ENCODE measurements at regions not wholly inside any gene's neighbourhood (a gene's known extent, or its start where the extent isn't known, plus 50 kb on each side); places are given as distances from the start of the nearest gene placed in this dataset.

DNA sequence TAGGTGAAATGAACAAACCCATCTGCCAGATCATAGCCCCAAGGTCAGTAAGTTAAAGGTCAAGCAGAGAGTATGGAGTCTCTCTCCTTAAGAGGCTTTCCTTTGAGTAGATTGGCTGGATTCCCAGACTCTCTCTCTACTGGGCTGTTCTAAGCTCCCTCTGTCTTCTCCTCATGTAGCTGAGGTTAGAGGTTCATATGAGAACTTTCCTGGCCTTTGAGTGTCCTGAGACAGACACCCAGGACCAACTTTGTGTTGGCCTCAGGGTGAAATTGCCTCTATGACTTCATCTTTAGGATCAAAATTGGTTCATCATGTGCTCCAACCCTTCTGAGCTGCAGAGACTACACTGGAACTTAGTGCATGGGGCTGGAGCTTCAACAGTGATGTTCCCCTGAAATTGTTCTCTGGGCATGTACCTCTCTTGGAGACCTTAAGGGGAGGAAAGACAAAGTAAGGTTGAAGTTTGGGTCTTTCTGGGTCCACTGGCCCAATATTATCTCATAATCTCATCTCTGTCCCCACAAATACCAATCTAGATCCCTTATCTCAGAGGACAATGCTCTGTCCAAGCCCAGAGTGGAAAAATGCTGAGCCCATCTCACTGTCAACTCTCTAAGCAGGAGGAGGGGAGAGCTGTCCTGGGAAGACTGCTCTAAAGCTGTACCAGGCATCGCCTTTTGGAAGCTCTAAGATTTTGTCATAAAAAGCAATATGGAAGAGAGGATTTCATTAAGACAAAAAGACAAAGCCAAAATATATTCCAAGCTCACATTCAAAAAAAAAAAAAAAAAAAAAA, 177.3 kb upstream of the ARL4C start:
- H2AFZ ChIP-seq (ENCODE audit: low read depth, low read length): no peak overlapping the region
- no peaks in the 10 kb centered on the region for H3K36me3 ChIP-seq (ENCODE audit: insufficient read depth, low read length)
- H3F3A ChIP-seq (ENCODE audit: insufficient read depth, low read length, poor library complexity, severe bottlenecking): no peaks in the 10 kb centered on the region
- H3K4me2 ChIP-seq (ENCODE audit: low read length): no peak overlapping the region
- no peak overlapping the region for H3K27ac ChIP-seq (ENCODE audit: low read length)
- H3K27me3 ChIP-seq (ENCODE audit: insufficient read depth, low read depth, low read length): no peaks in the 10 kb centered on the region
- H3K79me2 ChIP-seq (replicated peaks; ENCODE audit: insufficient read depth, low read length): no peaks in the 10 kb centered on the region
- peaks cover 4% of the 10 kb centered on the region for H3K9me3 ChIP-seq (ENCODE audit: low read length)
- H3K9me2 ChIP-seq (ENCODE audit: insufficient read depth, low read length): no peaks in the 10 kb centered on the region
- H4K20me1 ChIP-seq (ENCODE audit: insufficient read depth): no peaks in the 10 kb centered on the region
- no peak overlapping the region for H3K9ac ChIP-seq (ENCODE audit: low read length)
- H3K4me3 ChIP-seq (ENCODE audit: low read length): no peak overlapping the region
- no peak for TF ChIP-seq TAF1 (IDR thresholded peaks at IDR 0.05; ENCODE audit: low read depth)
- TF ChIP-seq POLR2AphosphoS5 (IDR thresholded peaks at IDR 0.05): no peak
- TF ChIP-seq RAD21 (conservative IDR thresholded peaks at IDR 0.05): no peak
- no peak for TF ChIP-seq SMC3 (conservative IDR thresholded peaks at IDR 0.05; ENCODE audit: poor library complexity)

- TF ChIP-seq, protein P1, sequence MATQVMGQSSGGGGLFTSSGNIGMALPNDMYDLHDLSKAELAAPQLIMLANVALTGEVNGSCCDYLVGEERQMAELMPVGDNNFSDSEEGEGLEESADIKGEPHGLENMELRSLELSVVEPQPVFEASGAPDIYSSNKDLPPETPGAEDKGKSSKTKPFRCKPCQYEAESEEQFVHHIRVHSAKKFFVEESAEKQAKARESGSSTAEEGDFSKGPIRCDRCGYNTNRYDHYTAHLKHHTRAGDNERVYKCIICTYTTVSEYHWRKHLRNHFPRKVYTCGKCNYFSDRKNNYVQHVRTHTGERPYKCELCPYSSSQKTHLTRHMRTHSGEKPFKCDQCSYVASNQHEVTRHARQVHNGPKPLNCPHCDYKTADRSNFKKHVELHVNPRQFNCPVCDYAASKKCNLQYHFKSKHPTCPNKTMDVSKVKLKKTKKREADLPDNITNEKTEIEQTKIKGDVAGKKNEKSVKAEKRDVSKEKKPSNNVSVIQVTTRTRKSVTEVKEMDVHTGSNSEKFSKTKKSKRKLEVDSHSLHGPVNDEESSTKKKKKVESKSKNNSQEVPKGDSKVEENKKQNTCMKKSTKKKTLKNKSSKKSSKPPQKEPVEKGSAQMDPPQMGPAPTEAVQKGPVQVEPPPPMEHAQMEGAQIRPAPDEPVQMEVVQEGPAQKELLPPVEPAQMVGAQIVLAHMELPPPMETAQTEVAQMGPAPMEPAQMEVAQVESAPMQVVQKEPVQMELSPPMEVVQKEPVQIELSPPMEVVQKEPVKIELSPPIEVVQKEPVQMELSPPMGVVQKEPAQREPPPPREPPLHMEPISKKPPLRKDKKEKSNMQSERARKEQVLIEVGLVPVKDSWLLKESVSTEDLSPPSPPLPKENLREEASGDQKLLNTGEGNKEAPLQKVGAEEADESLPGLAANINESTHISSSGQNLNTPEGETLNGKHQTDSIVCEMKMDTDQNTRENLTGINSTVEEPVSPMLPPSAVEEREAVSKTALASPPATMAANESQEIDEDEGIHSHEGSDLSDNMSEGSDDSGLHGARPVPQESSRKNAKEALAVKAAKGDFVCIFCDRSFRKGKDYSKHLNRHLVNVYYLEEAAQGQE (IDR thresholded peaks at IDR 0.05; ENCODE audit: borderline replicate concordance): no peak
- TF ChIP-seq SMC3 (conservative IDR thresholded peaks at IDR 0.05; ENCODE audit: poor library complexity) (no peak), RAD21 (conservative IDR thresholded peaks at IDR 0.05) (no peak), MXI1 (conservative IDR thresholded peaks at IDR 0.05; ENCODE audit: poor library complexity, severe bottlenecking) (no peak), TAF1 (IDR thresholded peaks at IDR 0.05; ENCODE audit: low read depth) (no peak), POLR2AphosphoS5 (IDR thresholded peaks at IDR 0.05) (no peak)
- TF ChIP-seq, protein P2, sequence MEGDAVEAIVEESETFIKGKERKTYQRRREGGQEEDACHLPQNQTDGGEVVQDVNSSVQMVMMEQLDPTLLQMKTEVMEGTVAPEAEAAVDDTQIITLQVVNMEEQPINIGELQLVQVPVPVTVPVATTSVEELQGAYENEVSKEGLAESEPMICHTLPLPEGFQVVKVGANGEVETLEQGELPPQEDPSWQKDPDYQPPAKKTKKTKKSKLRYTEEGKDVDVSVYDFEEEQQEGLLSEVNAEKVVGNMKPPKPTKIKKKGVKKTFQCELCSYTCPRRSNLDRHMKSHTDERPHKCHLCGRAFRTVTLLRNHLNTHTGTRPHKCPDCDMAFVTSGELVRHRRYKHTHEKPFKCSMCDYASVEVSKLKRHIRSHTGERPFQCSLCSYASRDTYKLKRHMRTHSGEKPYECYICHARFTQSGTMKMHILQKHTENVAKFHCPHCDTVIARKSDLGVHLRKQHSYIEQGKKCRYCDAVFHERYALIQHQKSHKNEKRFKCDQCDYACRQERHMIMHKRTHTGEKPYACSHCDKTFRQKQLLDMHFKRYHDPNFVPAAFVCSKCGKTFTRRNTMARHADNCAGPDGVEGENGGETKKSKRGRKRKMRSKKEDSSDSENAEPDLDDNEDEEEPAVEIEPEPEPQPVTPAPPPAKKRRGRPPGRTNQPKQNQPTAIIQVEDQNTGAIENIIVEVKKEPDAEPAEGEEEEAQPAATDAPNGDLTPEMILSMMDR (IDR thresholded peaks at IDR 0.05; ENCODE audit: poor library complexity, severe bottlenecking): no peak
- H3K79me2 ChIP-seq (replicated peaks; ENCODE audit: insufficient read depth, low read length): no peaks in the 10 kb centered on the region
- H3F3A ChIP-seq (ENCODE audit: insufficient read depth, low read length, poor library complexity, severe bottlenecking): no peaks in the 10 kb centered on the region
- no peaks in the 10 kb centered on the region for H3K9me2 ChIP-seq (ENCODE audit: insufficient read depth, low read length)
- no peaks in the 10 kb centered on the region for H3K27me3 ChIP-seq (ENCODE audit: insufficient read depth, low read depth, low read length)
- H3K27ac ChIP-seq (ENCODE audit: low read length): no peak overlapping the region
- peaks cover 4% of the 10 kb centered on the region for H3K9me3 ChIP-seq (ENCODE audit: low read length)
- no peaks in the 10 kb centered on the region for H3K36me3 ChIP-seq (ENCODE audit: insufficient read depth, low read length)
- no peak overlapping the region for H3K4me3 ChIP-seq (ENCODE audit: low read length)
- H3K4me2 ChIP-seq (ENCODE audit: low read length): no peak overlapping the region
- H4K20me1 ChIP-seq (ENCODE audit: insufficient read depth): no peaks in the 10 kb centered on the region
- H2AFZ ChIP-seq (ENCODE audit: low read depth, low read length): no peak overlapping the region
- no peak overlapping the region for H3K9ac ChIP-seq (ENCODE audit: low read length)
Measured at GRCh38 chr2:234673501-234673900, 176.6 kb upstream of the ARL4C start.
